MM.1S (cell line): ENCODE measurements at regions not wholly inside any gene's neighbourhood (a gene's known extent, or its start where the extent isn't known, plus 50 kb on each side); places are given as distances from the start of the nearest gene placed in this dataset.

Source experiments
- DNase-seq: peaks from one replicate; pipeline ENCODE4 v3.0.0-alpha.2; 2015
- H2AFZ ChIP-seq: fragments of 300-600 bp; sonication (generic); 2 replicates; pipeline ENCODE4 v1.6.0; 2016; ENCODE audit warnings: antibody characterized with exemption, low read length
- H3F3A ChIP-seq: fragments of 300-600 bp; sonication (generic); 2 replicates; pipeline ENCODE4 v1.6.1; 2016; ENCODE audit warnings: mild to moderate bottlenecking, antibody characterized with exemption, low read length, moderate library complexity, mixed read lengths; ENCODE audit not compliant: insufficient read depth
- H3K27ac ChIP-seq: fragments of 300-600 bp; sonication (generic); 2 replicates; pipeline ENCODE4 v1.5.1; 2016; ENCODE audit warnings: mild to moderate bottlenecking, low read length
- H3K27me3 ChIP-seq: fragments of 300-600 bp; sonication (generic); replicated peaks from 2 replicates; pipeline ENCODE4 v1.6.0; 2016; ENCODE audit warnings: low read length; ENCODE audit not compliant: insufficient read depth
- H3K36me3 ChIP-seq: fragments of 300-600 bp; sonication (generic); replicated peaks from 2 replicates; pipeline ENCODE4 v1.6.1; 2016; ENCODE audit warnings: mild to moderate bottlenecking, low read length, mixed read lengths; ENCODE audit not compliant: insufficient read depth
- H3K4me1 ChIP-seq: fragments of 300-600 bp; sonication (generic); 2 replicates; pipeline ENCODE4 v1.6.1; 2016; ENCODE audit warnings: low read length, mixed read lengths
- H3K4me2 ChIP-seq: fragments of 300-600 bp; sonication (generic); 2 replicates; pipeline ENCODE4 v1.6.0; 2016; ENCODE audit warnings: low read depth, low read length
- H3K4me3 ChIP-seq: fragments of 300-600 bp; sonication (generic); 2 replicates; pipeline ENCODE4 v1.5.1; 2016; ENCODE audit warnings: low read length, mixed read lengths
- H3K79me2 ChIP-seq: fragments of 300-600 bp; sonication (generic); 2 replicates; pipeline ENCODE4 v1.6.1; 2016; ENCODE audit warnings: mixed run types, low read length, mixed read lengths
- H3K9ac ChIP-seq: fragments of 300-600 bp; sonication (generic); 2 replicates; pipeline ENCODE4 v1.6.1; 2016; ENCODE audit warnings: low read length, mixed read lengths
- H3K9me2 ChIP-seq: fragments of 300-600 bp; sonication (generic); replicated peaks from 2 replicates; pipeline ENCODE4 v1.6.1; 2016; ENCODE audit warnings: mild to moderate bottlenecking, low read length, mixed read lengths; ENCODE audit not compliant: insufficient read depth
- H3K9me3 ChIP-seq: fragments of 300-600 bp; sonication (generic); replicated peaks from 2 replicates; pipeline ENCODE4 v1.6.1; 2016; ENCODE audit warnings: mild to moderate bottlenecking, low read length, mixed read lengths; ENCODE audit not compliant: insufficient read depth
- H4K20me1 ChIP-seq: fragments of 300-600 bp; sonication (generic); 2 replicates; pipeline ENCODE4 v1.6.1; 2016; ENCODE audit warnings: mild to moderate bottlenecking, low read length, moderate library complexity, mixed read lengths; ENCODE audit not compliant: insufficient read depth
- EZH2 ChIP-seq: fragments of 300-600 bp; sonication (generic); optimal IDR thresholded peaks from 2 replicates; pipeline ENCODE3; 2017; ENCODE audit warnings: low read depth, mild to moderate bottlenecking, antibody characterized with exemption, low read length, mixed read lengths
- EZH2phosphoT487 ChIP-seq: fragments of 300-600 bp; sonication (generic); IDR thresholded peaks from 2 replicates; pipeline ENCODE4 v1.6.1; 2018; ENCODE audit warnings: antibody characterized with exemption, low read length
- TF ChIP-seq, protein P1 (sequence below): fragments of 300-600 bp; sonication (generic); IDR thresholded peaks from 2 replicates; pipeline ENCODE4 v1.5.1; 2016; ENCODE audit warnings: antibody characterized with exemption, low read length, mixed read lengths

DNA sequence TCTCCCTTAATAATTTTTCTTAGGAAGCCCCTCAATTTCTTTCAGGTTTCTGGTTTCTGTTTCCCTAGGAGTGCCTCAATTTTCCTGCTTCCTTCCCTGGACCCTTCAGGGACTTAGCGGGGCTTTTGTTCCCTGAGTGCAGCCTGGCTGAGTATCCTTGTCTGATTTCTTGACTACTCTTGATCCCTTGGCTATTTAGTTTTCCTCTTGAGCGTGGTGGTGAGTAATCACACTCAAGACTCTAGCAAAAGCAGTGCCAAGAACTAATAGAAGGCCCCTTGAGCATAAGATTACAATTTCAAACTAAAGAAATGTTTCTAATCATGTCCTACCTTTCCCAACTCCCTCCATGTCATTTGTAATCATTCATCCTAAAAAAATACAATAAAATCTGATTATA, 94.3 kb upstream of the C3orf80 start:
- Histone ChIP-seq H3K4me2 (no peak overlapping the region), H2AFZ (no peak overlapping the region), H3K27ac (no peak overlapping the region), H3K9me3 (no peaks in the 10 kb centered on the region), H3K27me3 (no peaks in the 10 kb centered on the region), H3K79me2 (no peaks in the 10 kb centered on the region), H4K20me1 (no peaks in the 10 kb centered on the region), H3F3A (no peaks in the 10 kb centered on the region), H3K36me3 (no peaks in the 10 kb centered on the region), H3K4me1 (no peaks in the 10 kb centered on the region), H3K4me3 (no peak overlapping the region), H3K9ac (no peak overlapping the region), H3K9me2 (no peaks in the 10 kb centered on the region)
- no peak for TF ChIP-seq EZH2
- DNase-seq, result no peak

DNA sequence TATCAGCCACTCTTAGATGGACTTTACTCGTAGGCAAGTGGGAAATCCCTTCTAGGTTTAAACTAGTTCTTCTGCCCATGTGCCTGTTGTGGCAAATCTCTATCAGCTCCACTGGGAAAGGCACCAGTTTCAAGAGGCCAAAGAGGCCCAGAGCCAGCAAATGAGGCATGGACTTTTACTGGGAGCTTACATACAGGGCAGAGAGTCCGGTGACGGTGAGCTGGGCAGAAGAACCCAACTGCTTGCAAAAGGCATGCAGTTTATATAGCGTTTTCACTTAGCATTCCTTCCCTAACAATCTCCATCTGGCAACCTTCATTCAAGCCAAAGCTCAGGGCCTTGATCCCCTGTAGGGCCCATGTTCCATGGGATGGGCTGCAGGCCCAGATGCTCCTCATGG, 93.0 kb upstream of the C3orf80 start:
- Histone ChIP-seq H4K20me1 (no peaks in the 10 kb centered on the region), H3K9ac (no peak overlapping the region), H3F3A (no peaks in the 10 kb centered on the region), H3K9me2 (no peaks in the 10 kb centered on the region), H3K9me3 (no peaks in the 10 kb centered on the region), H3K79me2 (no peaks in the 10 kb centered on the region), H2AFZ (no peak overlapping the region), H3K4me1 (no peaks in the 10 kb centered on the region), H3K36me3 (no peaks in the 10 kb centered on the region), H3K4me2 (no peak overlapping the region), H3K27ac (no peak overlapping the region), H3K27me3 (no peaks in the 10 kb centered on the region), H3K4me3 (no peak overlapping the region)
- no peak for TF ChIP-seq EZH2
- TF ChIP-seq EZH2phosphoT487, result no peak
- TF ChIP-seq, protein P1, sequence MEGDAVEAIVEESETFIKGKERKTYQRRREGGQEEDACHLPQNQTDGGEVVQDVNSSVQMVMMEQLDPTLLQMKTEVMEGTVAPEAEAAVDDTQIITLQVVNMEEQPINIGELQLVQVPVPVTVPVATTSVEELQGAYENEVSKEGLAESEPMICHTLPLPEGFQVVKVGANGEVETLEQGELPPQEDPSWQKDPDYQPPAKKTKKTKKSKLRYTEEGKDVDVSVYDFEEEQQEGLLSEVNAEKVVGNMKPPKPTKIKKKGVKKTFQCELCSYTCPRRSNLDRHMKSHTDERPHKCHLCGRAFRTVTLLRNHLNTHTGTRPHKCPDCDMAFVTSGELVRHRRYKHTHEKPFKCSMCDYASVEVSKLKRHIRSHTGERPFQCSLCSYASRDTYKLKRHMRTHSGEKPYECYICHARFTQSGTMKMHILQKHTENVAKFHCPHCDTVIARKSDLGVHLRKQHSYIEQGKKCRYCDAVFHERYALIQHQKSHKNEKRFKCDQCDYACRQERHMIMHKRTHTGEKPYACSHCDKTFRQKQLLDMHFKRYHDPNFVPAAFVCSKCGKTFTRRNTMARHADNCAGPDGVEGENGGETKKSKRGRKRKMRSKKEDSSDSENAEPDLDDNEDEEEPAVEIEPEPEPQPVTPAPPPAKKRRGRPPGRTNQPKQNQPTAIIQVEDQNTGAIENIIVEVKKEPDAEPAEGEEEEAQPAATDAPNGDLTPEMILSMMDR, result no peak
- DNase-seq, result no peak

GRCh38 chr3:160133757-160134156, 91.5 kb upstream of the C3orf80 start:
- Histone ChIP-seq H3K9me3 (no peaks in the 10 kb centered on the region), H3K27me3 (no peaks in the 10 kb centered on the region), H3K36me3 (no peaks in the 10 kb centered on the region), H3F3A (no peaks in the 10 kb centered on the region), H3K4me3 (no peak overlapping the region), H3K4me1 (no peaks in the 10 kb centered on the region), H2AFZ (no peak overlapping the region), H3K27ac (no peak overlapping the region), H3K9me2 (no peaks in the 10 kb centered on the region), H3K4me2 (no peak overlapping the region), H3K9ac (no peak overlapping the region), H3K79me2 (no peaks in the 10 kb centered on the region), H4K20me1 (no peaks in the 10 kb centered on the region)
- DNase-seq, result no peak
- no peak for TF ChIP-seq EZH2
- TF ChIP-seq, protein P1, result no peak
- no peak for TF ChIP-seq EZH2phosphoT487

GRCh38 chr3:160134454-160134853, 90.8 kb upstream of the C3orf80 start:
- no peak overlapping the region for H3K9ac ChIP-seq
- no peak for DNase-seq

More at GRCh38 chr3:160134454-160134853, 90.8 kb upstream of the C3orf80 start:
- no peaks in the 10 kb centered on the region for H3K27me3 ChIP-seq
- TF ChIP-seq EZH2 (no peak), EZH2phosphoT487 (no peak)
- TF ChIP-seq, protein P1, result no peak
- H3K27ac ChIP-seq, result no peak overlapping the region
- no peaks in the 10 kb centered on the region for H3K9me2 ChIP-seq
- H3K4me1 ChIP-seq, result no peaks in the 10 kb centered on the region
- H2AFZ ChIP-seq, result no peak overlapping the region
- H3K36me3 ChIP-seq, result no peaks in the 10 kb centered on the region
- H4K20me1 ChIP-seq, result no peaks in the 10 kb centered on the region
- no peaks in the 10 kb centered on the region for H3F3A ChIP-seq
- H3K4me2 ChIP-seq, result no peak overlapping the region
- no peaks in the 10 kb centered on the region for H3K79me2 ChIP-seq
- H3K9me3 ChIP-seq, result no peaks in the 10 kb centered on the region
- no peak overlapping the region for H3K4me3 ChIP-seq
